ENCODE measurements at regions not wholly inside any gene's neighbourhood (a gene's known extent, or its start where the extent isn't known, plus 50 kb on each side); places are given as distances from the start of the nearest gene placed in this dataset.

DNA sequence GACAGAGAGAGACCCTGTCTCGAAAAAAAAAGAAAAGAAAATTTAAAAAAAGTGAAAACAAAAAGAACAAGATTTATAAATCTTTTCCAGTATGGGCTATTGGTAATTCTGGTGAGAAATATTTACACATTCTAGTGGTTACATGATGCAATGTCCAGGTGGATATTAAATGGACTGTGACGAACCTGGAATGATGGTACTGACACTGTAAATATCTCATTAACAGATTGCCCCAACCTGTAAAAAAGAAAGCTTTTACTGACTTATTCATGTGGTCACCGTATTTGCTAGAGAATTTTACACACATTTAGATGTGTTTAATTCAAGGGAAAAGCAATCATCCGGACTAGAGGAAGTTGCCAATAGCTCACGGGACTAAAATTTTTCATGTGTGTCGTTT lies 162.1 kb upstream of the LRIG1 start:
- Mint-ChIP-seq H3K4me3 (no peak overlapping the region), H3K4me1 (ENCODE audit: low read depth) (no peaks in the 10 kb centered on the region), H3K27ac (no peak overlapping the region), H3K9me3 (no peaks in the 10 kb centered on the region), H3K36me3 (ENCODE audit: low read depth) (no peaks in the 10 kb centered on the region), H3K27me3 (peaks cover 3% of the 10 kb centered on the region)
- intact Hi-C loops (cut with micrococcal nuclease) = no loop called here

DNA sequence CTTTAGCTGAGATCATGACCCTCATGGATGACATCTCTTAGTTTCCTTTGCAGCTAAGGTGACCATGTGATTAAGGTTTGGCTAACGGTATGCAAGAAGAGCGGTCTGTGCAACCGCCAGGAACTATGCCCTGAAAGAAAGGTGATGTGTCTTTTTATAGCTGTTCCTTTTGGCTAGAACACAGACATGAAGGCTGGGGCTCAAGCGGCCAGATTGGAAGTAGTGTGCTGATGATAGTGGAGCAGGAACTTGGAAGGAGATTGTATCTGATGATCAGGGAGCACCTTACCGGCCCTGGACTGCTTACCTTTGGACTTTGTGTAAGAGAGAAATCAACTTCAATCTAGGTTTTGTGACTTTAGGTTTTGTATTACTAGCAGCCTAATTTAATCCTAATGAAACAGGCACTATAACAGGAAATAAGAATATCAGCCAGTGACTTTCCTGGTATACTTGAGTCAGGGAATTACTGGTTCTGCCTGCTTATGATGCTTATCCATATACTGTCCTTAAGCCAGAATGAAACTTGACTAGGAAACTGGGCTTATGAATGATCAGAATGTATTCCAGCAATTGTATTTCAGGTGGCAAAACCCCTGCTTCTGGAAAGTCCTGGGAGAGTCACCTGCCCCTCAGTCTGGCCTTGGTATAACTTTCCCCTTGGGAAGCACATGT lies 164.3 kb upstream of the LRIG1 start:
- Mint-ChIP-seq H3K36me3 (ENCODE audit: low read depth) (no peaks in the 10 kb centered on the region), H3K27me3 (peaks cover 3% of the 10 kb centered on the region), H3K9me3 (no peaks in the 10 kb centered on the region), H3K27ac (no peak overlapping the region), H3K4me1 (ENCODE audit: low read depth) (no peaks in the 10 kb centered on the region), H3K4me3 (no peak overlapping the region)
- intact Hi-C loops (cut with micrococcal nuclease) = no loop called here

GRCh38 chr3:66666362-66666761 lies 165.5 kb upstream of the LRIG1 start:
- Mint-ChIP-seq H3K27ac (no peak overlapping the region), H3K36me3 (ENCODE audit: low read depth) (no peaks in the 10 kb centered on the region), H3K4me1 (ENCODE audit: low read depth) (no peaks in the 10 kb centered on the region), H3K4me3 (no peak overlapping the region), H3K9me3 (no peaks in the 10 kb centered on the region), H3K27me3 (peaks cover 3% of the 10 kb centered on the region)
- intact Hi-C loops (cut with micrococcal nuclease) = no loop called here

GRCh38 chr3:66667263-66667662 lies 166.4 kb upstream of the LRIG1 start:
- intact Hi-C loops (cut with micrococcal nuclease) = no loop called here
- H3K27me3 Mint-ChIP-seq = peaks cover 3% of the 10 kb centered on the region
- H3K9me3 Mint-ChIP-seq = no peaks in the 10 kb centered on the region
- no peak overlapping the region for H3K4me3 Mint-ChIP-seq
- no peaks in the 10 kb centered on the region for H3K36me3 Mint-ChIP-seq (ENCODE audit: low read depth)
- no peaks in the 10 kb centered on the region for H3K4me1 Mint-ChIP-seq (ENCODE audit: low read depth)
- H3K27ac Mint-ChIP-seq = no peak overlapping the region

GRCh38 chr3:66671291-66671690 lies 170.5 kb upstream of the LRIG1 start:
- H3K36me3 Mint-ChIP-seq (ENCODE audit: low read depth) = no peaks in the 10 kb centered on the region
- no peaks in the 10 kb centered on the region for H3K4me1 Mint-ChIP-seq (ENCODE audit: low read depth)
- peaks cover 2% of the 10 kb centered on the region for H3K27me3 Mint-ChIP-seq
- no peak overlapping the region for H3K4me3 Mint-ChIP-seq
- no peaks in the 10 kb centered on the region for H3K9me3 Mint-ChIP-seq
- intact Hi-C loops (cut with micrococcal nuclease) = no loop called here
- H3K27ac Mint-ChIP-seq = no peak overlapping the region

GRCh38 chr3:66672830-66673229 lies 172.0 kb upstream of the LRIG1 start:
- Mint-ChIP-seq H3K36me3 (ENCODE audit: low read depth) (no peaks in the 10 kb centered on the region), H3K4me1 (ENCODE audit: low read depth) (no peaks in the 10 kb centered on the region)
- intact Hi-C loops (cut with micrococcal nuclease) = no loop called here

GRCh38 chr3:66673293-66673692 lies 172.5 kb upstream of the LRIG1 start:
- intact Hi-C loops (cut with micrococcal nuclease) = no loop called here
- Mint-ChIP-seq H3K27ac (no peak overlapping the region), H3K27me3 (peaks cover 5% of the 10 kb centered on the region), H3K9me3 (no peaks in the 10 kb centered on the region), H3K4me3 (no peak overlapping the region), H3K4me1 (ENCODE audit: low read depth) (no peaks in the 10 kb centered on the region), H3K36me3 (ENCODE audit: low read depth) (no peaks in the 10 kb centered on the region)

More at GRCh38 chr3:66672830-66673229, 172.0 kb upstream of the LRIG1 start:
- H3K27ac Mint-ChIP-seq = no peak overlapping the region
- no peak overlapping the region for H3K4me3 Mint-ChIP-seq
- no peaks in the 10 kb centered on the region for H3K9me3 Mint-ChIP-seq
- peaks cover 2% of the 10 kb centered on the region for H3K27me3 Mint-ChIP-seq

DNA sequence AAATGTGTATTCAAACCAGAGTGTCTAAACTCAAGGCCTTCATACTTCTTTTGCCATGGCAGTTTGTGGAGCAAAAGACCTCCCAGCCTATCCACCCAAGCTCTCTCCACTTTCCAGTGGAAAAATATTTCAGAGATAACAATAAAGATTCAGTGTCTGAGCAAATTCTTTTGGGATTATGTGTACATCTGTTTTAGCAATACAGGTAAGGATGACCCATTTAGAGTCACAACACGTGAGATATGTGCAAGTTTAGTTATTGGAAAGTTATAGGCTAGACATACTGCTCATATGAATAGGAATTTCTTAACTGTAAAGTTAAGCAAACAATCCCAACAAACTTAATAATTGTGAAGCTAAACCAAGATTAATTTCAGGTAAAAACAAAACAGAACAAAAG lies 174.5 kb upstream of the LRIG1 start:
- Mint-ChIP-seq H3K27me3 (peaks cover 8% of the 10 kb centered on the region), H3K4me3 (no peak overlapping the region), H3K27ac (no peak overlapping the region), H3K4me1 (ENCODE audit: low read depth) (no peaks in the 10 kb centered on the region), H3K36me3 (ENCODE audit: low read depth) (no peaks in the 10 kb centered on the region), H3K9me3 (peaks cover under 1% of the 10 kb centered on the region)
- intact Hi-C loops (cut with micrococcal nuclease) = no loop called here

DNA sequence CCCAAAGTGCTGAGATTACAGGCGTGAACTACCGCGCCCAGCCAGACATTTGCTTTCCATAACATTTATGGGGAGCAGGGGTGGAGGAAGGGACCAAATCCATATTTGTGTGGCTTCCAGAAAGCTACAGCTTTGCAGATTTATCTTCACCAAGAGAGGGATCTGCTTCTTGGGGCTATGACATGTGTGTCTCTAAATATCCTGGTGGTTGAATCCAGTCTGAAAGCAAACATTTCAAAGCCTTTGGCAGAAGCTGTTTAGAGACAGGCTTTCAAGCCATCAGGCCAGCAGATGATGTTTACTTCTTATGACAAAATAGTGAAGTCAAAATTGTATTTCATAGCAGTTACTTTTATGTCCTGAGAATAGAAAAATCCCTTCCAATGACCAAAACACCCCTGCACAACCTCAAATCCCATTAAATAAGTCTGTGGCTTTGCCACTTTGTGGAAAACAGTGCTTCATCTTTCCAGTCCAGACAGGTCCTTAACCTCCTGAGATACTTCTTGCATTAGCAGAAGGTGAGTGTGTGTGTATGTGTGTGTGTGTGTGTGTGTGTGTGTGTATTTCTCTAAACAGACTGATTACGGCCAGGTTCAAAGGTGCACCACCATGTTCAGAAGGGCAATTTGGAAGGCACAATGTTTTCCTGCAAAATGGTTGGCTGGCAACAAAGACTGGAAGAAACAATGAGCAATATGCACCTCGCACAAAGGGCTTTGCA lies 191.4 kb upstream of the LRIG1 start:
- no peaks in the 10 kb centered on the region for H3K4me1 Mint-ChIP-seq (ENCODE audit: low read depth)
- H3K27ac Mint-ChIP-seq = no peak overlapping the region
- no peaks in the 10 kb centered on the region for H3K9me3 Mint-ChIP-seq
- intact Hi-C loops (cut with micrococcal nuclease) = no loop called here
- no peaks in the 10 kb centered on the region for H3K36me3 Mint-ChIP-seq (ENCODE audit: low read depth)
- no peak overlapping the region for H3K4me3 Mint-ChIP-seq
- H3K27me3 Mint-ChIP-seq = no peaks in the 10 kb centered on the region

- Mint-ChIP-seq H3K4me1 (ENCODE audit: low read depth) (no peaks in the 10 kb centered on the region), H3K9me3 (no peaks in the 10 kb centered on the region), H3K27me3 (no peaks in the 10 kb centered on the region), H3K4me3 (no peak overlapping the region), H3K36me3 (ENCODE audit: low read depth) (no peaks in the 10 kb centered on the region), H3K27ac (no peak overlapping the region)
- intact Hi-C loops (cut with micrococcal nuclease) = no loop called here
Measured at GRCh38 chr3:66692766-66693150, 191.9 kb upstream of the LRIG1 start.

GRCh38 chr3:66693461-66694031 lies 192.7 kb upstream of the LRIG1 start:
- intact Hi-C loops (cut with micrococcal nuclease) = no loop called here
- H3K27me3 Mint-ChIP-seq = no peaks in the 10 kb centered on the region
- no peaks in the 10 kb centered on the region for H3K36me3 Mint-ChIP-seq (ENCODE audit: low read depth)
- H3K4me1 Mint-ChIP-seq (ENCODE audit: low read depth) = no peaks in the 10 kb centered on the region
- no peaks in the 10 kb centered on the region for H3K9me3 Mint-ChIP-seq
- no peak overlapping the region for H3K4me3 Mint-ChIP-seq
- H3K27ac Mint-ChIP-seq = no peak overlapping the region

DNA sequence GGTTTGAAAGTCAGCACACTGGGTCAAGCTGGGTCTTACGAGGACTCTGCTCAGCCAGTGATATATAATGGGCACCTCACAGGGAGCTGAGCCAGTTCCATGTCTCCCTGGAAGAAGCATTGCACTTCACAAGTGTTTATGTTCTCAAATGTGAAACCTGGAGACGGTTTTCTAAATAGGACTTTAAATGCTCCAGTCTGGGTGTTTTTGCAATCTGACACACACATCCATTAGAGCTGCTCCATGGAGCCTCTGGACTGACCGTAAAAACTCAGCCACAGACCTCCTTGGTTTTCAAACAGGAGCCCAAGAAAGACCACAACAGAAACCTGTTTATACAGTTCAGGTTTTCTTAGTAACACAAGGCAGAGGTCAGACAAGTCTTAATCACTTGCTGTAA lies 201.3 kb upstream of the LRIG1 start:
- intact Hi-C loops (cut with micrococcal nuclease) = no loop called here
- no peak overlapping the region for H3K27ac Mint-ChIP-seq

GRCh38 chr3:66703501-66703900 lies 202.7 kb upstream of the LRIG1 start:
- no peak overlapping the region for H3K27ac Mint-ChIP-seq
- H3K36me3 Mint-ChIP-seq (ENCODE audit: low read depth) = no peaks in the 10 kb centered on the region
- no peak overlapping the region for H3K4me3 Mint-ChIP-seq
- no peaks in the 10 kb centered on the region for H3K9me3 Mint-ChIP-seq
- intact Hi-C loops (cut with micrococcal nuclease) = no loop called here
- no peaks in the 10 kb centered on the region for H3K27me3 Mint-ChIP-seq
- no peaks in the 10 kb centered on the region for H3K4me1 Mint-ChIP-seq (ENCODE audit: low read depth)

More for the DNA sequence above, 201.3 kb upstream of the LRIG1 start:
- no peaks in the 10 kb centered on the region for H3K9me3 Mint-ChIP-seq
- H3K27me3 Mint-ChIP-seq = no peaks in the 10 kb centered on the region
- no peaks in the 10 kb centered on the region for H3K4me1 Mint-ChIP-seq (ENCODE audit: low read depth)
- no peaks in the 10 kb centered on the region for H3K36me3 Mint-ChIP-seq (ENCODE audit: low read depth)
- H3K4me3 Mint-ChIP-seq = no peak overlapping the region

DNA sequence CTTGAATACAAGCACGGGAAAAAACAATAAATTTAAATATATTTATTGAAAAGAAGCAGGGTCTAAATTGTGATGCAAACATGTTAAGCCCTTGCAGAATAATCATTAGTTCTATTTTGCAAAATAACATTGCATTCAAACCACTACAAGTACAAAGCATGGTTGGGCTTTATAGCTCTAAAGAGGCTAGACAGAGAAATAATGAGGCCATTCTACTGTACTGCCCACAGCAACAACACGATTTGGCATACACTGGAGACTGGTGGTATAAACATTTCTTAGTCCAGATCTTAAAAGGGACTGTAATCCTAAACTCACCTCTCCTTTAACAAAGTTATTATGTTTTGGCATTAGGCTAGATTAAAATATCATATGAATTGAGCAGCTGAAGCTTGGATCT lies 204.3 kb upstream of the LRIG1 start:
- Mint-ChIP-seq H3K27me3 (peaks cover 3% of the 10 kb centered on the region), H3K27ac (no peak overlapping the region), H3K9me3 (no peaks in the 10 kb centered on the region), H3K36me3 (ENCODE audit: low read depth) (no peaks in the 10 kb centered on the region), H3K4me1 (ENCODE audit: low read depth) (no peaks in the 10 kb centered on the region), H3K4me3 (no peak overlapping the region)
- intact Hi-C loops (cut with micrococcal nuclease) = no loop called here
